PC-3 (cell line): ENCODE measurements at regions not wholly inside any gene's neighbourhood (a gene's known extent, or its start where the extent isn't known, plus 50 kb on each side); places are given as distances from the start of the nearest gene placed in this dataset.

ENCODE experiments used
- CTCF ChIP-seq: fragments of 300-600 bp; sonication (generic); conservative IDR thresholded peaks from 2 replicates; pipeline ENCODE4 v1.5.1; 2017; ENCODE audit warnings: antibody characterized with exemption, low read depth, mild to moderate bottlenecking, low read length
- EZH2phosphoT487 ChIP-seq: fragments of 300-600 bp; sonication (generic); IDR thresholded peaks from 2 replicates; pipeline ENCODE4 v1.6.1; 2018; ENCODE audit warnings: mild to moderate bottlenecking, antibody characterized with exemption, low read length, borderline replicate concordance

DNA sequence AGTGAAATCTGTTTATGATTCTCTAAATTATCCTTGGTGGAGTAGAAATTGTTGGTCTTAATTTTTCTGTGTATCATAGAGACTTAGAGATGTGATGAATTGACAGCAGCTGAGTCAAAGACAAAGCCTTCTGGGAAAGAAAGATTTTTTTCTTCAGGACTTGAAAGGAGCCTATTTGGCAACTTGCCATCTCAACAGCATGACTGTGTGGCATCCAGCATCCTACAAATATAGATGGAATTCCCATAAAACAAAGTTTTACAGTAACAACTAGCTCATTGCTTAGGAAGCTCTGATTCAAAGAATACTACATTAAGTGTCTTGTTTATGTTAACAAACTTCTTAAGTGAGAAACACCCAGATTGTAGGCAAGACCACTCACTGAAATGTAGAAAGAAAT is 79.2 kb upstream of the SETBP1 start:
- TF ChIP-seq CTCF, result no peak
- TF ChIP-seq EZH2phosphoT487, result no peak
